ENCODE measurements at regions not wholly inside any gene's neighbourhood (a gene's known extent, or its start where the extent isn't known, plus 50 kb on each side); places are given as distances from the start of the nearest gene placed in this dataset.

DNA sequence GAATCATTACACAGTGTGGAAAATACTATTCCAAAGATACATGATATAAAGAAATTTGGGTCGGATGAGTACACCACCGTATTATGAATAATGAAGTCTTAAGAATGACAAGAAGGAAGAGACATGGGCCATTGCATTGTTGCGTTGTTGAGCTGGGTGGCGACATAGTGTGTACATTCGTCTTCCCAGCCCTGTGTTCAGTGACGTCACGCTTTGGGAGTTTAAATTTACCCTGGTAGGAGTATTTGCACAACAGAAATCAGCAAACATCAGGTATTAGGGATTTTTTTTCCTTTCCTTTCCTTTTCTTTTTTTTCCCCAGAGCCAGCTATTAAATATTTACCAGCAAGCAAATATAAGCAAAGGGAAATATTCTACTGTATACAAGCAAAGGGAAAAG, 347.2 kb upstream of the NETO1 start:
- no peaks in the 10 kb centered on the region for H3K36me3 ChIP-seq
- no peaks in the 10 kb centered on the region for H3K4me1 ChIP-seq
- no peak overlapping the region for H3K27ac ChIP-seq
- TF ChIP-seq, protein P1, sequence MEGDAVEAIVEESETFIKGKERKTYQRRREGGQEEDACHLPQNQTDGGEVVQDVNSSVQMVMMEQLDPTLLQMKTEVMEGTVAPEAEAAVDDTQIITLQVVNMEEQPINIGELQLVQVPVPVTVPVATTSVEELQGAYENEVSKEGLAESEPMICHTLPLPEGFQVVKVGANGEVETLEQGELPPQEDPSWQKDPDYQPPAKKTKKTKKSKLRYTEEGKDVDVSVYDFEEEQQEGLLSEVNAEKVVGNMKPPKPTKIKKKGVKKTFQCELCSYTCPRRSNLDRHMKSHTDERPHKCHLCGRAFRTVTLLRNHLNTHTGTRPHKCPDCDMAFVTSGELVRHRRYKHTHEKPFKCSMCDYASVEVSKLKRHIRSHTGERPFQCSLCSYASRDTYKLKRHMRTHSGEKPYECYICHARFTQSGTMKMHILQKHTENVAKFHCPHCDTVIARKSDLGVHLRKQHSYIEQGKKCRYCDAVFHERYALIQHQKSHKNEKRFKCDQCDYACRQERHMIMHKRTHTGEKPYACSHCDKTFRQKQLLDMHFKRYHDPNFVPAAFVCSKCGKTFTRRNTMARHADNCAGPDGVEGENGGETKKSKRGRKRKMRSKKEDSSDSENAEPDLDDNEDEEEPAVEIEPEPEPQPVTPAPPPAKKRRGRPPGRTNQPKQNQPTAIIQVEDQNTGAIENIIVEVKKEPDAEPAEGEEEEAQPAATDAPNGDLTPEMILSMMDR (IDR thresholded peaks at IDR 0.05): no peak
- H3K4me3 ChIP-seq: no peak overlapping the region
- H3K27me3 ChIP-seq: no peaks in the 10 kb centered on the region
- no peak for DNase-seq (ENCODE audit: low spot score in 2 of 2)
- intact Hi-C loops (cut with DNase I): no loop called here
- peaks cover 0 to 8% of the 10 kb centered on the region in 2 donors for H3K9me3 ChIP-seq

- no peak for DNase-seq (ENCODE audit: low spot score in 2 of 2)
- no peaks in the 10 kb centered on the region for H3K9me3 ChIP-seq
- H3K4me3 ChIP-seq: no peak overlapping the region
- H3K4me1 ChIP-seq: no peaks in the 10 kb centered on the region
- H3K36me3 ChIP-seq: no peaks in the 10 kb centered on the region
- no peaks in the 10 kb centered on the region for H3K27me3 ChIP-seq
- no peak overlapping the region for H3K27ac ChIP-seq
- intact Hi-C loops (cut with DNase I): no loop called here
- TF ChIP-seq, protein P1 (IDR thresholded peaks at IDR 0.05): no peak
These were observed 344.7 kb upstream of the NETO1 start for GRCh38 chr18:73212442-73212841.

DNA sequence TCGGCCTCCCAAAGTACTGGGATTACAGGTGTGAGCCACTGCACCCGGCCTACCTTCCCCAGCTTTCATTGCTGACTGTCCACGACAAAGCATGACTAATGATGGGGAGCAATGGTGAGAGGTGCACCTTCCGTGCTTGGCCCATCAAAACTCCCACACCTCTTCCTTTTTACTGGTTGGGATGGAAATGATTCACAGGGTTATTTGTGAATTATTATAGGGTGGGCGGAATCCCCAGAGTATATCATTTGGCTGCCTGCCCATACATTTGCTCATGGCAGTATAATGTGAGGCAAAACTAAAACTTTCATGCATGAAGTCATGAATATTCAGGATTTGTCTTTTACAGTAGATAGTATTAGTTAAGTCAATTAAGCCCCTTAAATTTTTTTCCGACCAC, 334.2 kb upstream of the NETO1 start:
- no peak overlapping the region for H3K4me3 ChIP-seq
- no peaks in the 10 kb centered on the region for H3K27me3 ChIP-seq
- intact Hi-C loops (cut with DNase I): no loop called here
- TF ChIP-seq, protein P1 (IDR thresholded peaks at IDR 0.05): no peak
- H3K27ac ChIP-seq: no peak overlapping the region
- no peaks in the 10 kb centered on the region for H3K9me3 ChIP-seq
- H3K4me1 ChIP-seq: no peaks in the 10 kb centered on the region
- no peak for DNase-seq (ENCODE audit: low spot score in 2 of 2)
- no peaks in the 10 kb centered on the region for H3K36me3 ChIP-seq

DNA sequence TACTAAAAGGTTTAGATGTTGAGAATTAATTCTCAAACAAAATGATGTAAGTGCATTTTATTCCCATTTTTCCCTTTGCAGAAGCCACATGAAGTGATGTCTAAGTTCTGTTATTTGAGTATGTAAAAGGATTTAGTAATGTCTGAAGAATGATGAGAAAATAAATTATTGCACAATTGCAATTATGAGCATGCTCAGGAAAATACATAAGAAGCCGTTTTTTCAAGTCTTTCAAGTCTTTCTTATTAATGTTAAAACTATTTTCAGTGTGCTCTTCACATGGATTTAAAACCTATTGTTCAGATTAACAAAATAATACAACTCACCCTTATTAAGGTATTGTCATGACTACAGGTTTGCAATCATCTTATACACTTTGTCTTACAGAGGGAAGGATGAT, 331.4 kb upstream of the NETO1 start:
- Histone ChIP-seq H3K27ac (no peak overlapping the region), H3K9me3 (no peaks in the 10 kb centered on the region), H3K4me3 (no peak overlapping the region), H3K36me3 (no peaks in the 10 kb centered on the region), H3K27me3 (no peaks in the 10 kb centered on the region), H3K4me1 (no peaks in the 10 kb centered on the region)
- no peak for DNase-seq (ENCODE audit: low spot score in 2 of 2)
- TF ChIP-seq, protein P1 (IDR thresholded peaks at IDR 0.05): no peak
- intact Hi-C loops (cut with DNase I): no loop called here

DNA sequence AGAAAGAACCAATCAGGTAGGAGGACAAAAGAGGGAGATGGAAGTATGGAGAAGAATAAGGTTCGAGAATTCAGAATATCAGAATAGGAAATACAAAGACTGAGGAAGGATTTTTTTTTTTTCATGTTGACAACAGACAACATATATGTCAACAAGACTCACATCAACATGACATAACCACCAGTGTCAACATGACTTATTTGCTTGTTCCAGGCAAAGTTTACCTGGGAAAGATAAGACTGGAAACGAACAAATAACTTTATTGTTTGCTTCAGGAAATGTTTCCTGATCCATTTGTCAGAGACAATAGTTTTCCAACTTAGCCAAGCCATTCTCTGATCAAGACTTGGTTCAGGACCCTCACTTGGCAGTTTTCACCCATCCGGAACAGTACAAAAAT, 321.9 kb upstream of the NETO1 start:
- no peaks in the 10 kb centered on the region for H3K27me3 ChIP-seq
- no peak overlapping the region for H3K27ac ChIP-seq
- DNase-seq (ENCODE audit: low spot score in 2 of 2): no peak
- TF ChIP-seq, protein P1 (IDR thresholded peaks at IDR 0.05): no peak
- no peak overlapping the region for H3K4me3 ChIP-seq
- no peaks in the 10 kb centered on the region for H3K36me3 ChIP-seq
- intact Hi-C loops (cut with DNase I): no loop called here
- no peaks in the 10 kb centered on the region for H3K4me1 ChIP-seq
- no peaks in the 10 kb centered on the region for H3K9me3 ChIP-seq

- no peaks in the 10 kb centered on the region for H3K4me1 ChIP-seq
- no peak overlapping the region for H3K4me3 ChIP-seq
- H3K27me3 ChIP-seq: no peaks in the 10 kb centered on the region
- H3K36me3 ChIP-seq: no peaks in the 10 kb centered on the region
- no peaks in the 10 kb centered on the region for H3K9me3 ChIP-seq
- intact Hi-C loops (cut with DNase I): no loop called here
- TF ChIP-seq, protein P1 (IDR thresholded peaks at IDR 0.05): no peak
- no peak for DNase-seq (ENCODE audit: low spot score in 2 of 2)
- no peak overlapping the region for H3K27ac ChIP-seq
These were observed 300.4 kb upstream of the NETO1 start for GRCh38 chr18:73168236-73168635.

Data from ascending aorta (tissue), 2 donors.